ENCODE measurements at regions not wholly inside any gene's neighbourhood (a gene's known extent, or its start where the extent isn't known, plus 50 kb on each side); places are given as distances from the start of the nearest gene placed in this dataset.

DNA sequence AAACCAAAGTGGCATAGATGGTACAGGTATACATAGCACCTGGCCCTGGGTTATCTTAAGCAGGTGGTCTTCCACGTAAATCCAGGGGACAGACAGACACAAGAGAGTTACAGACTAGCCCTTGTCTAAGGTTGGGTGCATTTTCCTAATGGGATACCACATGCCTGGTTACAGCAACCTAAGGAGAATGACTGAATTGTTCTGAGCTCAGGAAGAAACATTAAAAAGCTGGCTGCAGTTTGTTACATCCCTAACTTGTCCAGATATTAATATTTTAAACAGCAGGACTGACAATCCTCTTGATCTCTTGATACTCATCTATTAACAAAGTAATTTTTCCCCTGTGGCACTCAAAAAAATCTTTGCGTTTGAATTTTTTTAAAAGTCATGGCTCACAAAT lies 102.2 kb upstream of the SERP2 start:
- no peak for TF ChIP-seq CTCF (IDR thresholded peaks at IDR 0.05; ENCODE audit: borderline replicate concordance, insufficient read depth, low read depth, low read length)

DNA sequence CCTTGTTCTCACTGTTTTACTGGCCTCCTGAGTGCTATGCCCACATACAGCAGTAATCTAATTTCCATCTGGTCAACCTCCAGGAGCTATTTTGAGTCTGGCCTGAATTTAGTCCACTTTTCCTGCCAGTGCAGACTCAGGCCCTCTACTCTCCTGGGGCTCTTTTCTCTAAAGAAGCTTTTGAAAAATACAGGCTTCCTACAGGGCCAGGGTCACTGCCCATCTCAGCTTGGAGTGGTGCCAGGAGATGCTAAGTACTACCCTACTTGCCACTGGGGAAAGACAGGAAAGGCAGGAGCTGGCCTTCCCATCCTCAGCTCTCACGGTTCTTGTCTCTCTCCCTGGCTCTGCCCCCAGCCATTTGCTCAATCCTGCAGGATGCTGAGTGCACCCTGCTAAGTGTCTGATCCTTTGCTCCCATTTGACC lies 101.7 kb upstream of the SERP2 start:
- TF ChIP-seq CTCF (IDR thresholded peaks at IDR 0.05; ENCODE audit: borderline replicate concordance, insufficient read depth, low read depth, low read length): no peak
- H3K4me3 ChIP-seq (ENCODE audit: low read depth, low read length): no peak overlapping the region

More for the DNA sequence above, 102.2 kb upstream of the SERP2 start:
- H3K4me3 ChIP-seq (ENCODE audit: low read depth, low read length): no peak overlapping the region

DNA sequence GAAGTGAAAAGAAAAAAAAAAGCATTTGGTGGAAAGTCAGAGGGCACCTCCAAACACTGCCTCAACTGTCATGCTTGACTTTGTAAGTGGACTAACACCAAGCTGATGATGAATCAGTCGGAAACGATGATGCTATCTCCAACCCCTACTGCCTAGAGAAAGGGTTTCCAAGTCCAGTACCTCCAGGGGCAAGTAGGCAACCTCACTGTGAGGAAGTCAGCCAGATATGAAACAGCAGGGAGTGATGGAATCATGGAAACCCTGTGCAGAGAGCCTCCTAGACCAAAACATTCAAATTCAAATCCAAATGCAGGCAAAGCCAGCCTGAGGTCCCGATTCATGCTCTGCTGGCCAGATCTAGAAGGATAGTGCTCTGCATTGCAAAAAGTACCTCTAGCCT lies 100.9 kb upstream of the SERP2 start:
- no peak for TF ChIP-seq CTCF (IDR thresholded peaks at IDR 0.05; ENCODE audit: borderline replicate concordance, insufficient read depth, low read depth, low read length)
- H3K4me3 ChIP-seq (ENCODE audit: low read depth, low read length): no peak overlapping the region

DNA sequence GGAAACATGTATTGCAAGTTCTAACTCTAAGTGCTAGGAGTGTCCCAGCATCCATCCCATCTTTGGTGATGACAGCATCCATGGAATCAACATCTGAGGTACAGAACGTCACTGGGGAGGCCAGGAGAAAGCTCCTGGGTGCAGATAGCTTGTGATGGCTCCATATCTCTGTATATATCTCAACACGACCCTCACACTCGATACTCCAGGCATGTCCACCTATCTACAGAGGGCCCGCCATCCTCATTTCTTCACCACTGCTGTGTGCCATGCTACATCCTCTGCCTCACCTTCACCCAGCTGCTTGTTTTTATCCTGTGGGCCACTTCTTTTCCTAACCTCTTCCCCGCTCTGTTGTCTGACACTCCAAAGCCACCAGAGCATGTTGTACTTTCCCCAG lies 100.4 kb upstream of the SERP2 start:
- TF ChIP-seq CTCF (IDR thresholded peaks at IDR 0.05; ENCODE audit: borderline replicate concordance, insufficient read depth, low read depth, low read length): no peak
- no peak overlapping the region for H3K4me3 ChIP-seq (ENCODE audit: low read depth, low read length)

DNA sequence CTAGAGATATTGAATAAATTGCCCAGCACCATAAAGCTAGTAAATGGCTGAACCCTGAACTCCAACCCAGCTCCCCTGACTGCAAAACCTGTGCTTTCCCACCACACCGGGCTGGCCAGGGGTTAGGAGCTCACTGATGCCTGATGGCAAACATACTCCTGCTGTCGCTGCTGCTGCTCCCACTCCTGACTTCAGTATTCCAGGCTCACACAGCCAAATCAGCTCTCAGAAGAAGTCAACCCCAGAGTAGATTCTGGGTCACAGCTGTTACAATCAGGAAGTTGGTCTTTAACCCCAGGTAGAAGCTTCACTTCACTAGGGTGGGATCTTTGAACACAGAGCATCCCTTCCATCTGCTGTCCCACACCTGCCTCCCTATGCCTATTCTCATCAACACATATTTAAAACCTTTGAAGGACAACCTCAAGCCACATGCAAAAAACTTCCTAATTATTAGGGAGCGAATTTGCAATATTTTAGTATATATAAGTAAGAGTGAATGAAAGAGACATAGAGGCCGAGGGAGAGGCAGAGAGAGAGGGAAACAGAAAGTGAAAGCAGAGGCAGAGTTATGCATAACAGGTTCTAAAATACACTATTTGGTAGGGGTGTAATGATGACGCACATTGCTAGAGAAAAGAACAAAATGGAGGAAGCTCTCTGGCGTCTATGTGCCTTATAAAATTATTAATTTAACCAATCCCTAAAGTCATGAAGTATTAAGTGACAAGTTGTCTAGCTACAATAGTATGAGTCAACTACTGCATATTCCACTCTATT lies 99.4 kb upstream of the SERP2 start:
- H3K4me3 ChIP-seq (ENCODE audit: low read depth, low read length): no peak overlapping the region
- TF ChIP-seq CTCF (IDR thresholded peaks at IDR 0.05; ENCODE audit: borderline replicate concordance, insufficient read depth, low read depth, low read length): no peak

DNA sequence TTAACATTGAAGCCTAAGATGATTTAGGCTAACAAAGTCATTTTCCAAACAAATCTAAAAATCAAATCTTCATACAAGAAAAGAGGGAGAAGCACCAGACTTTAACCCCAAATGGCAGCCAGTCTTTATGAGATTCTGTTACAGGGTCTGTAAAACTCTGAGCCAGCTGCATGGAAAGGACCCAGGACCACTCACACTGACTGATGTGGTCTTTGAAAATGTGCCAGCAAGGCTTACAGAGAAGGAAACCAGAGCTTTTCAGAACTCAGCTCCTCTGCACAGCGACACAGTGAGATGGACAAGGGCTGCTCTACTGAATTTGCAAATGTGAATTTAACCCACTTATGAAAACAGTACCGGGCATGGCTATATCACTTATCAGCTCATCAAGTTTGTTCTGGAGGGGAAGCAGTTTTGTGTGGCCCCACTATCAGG lies 98.8 kb upstream of the SERP2 start:
- no peak for TF ChIP-seq CTCF (IDR thresholded peaks at IDR 0.05; ENCODE audit: borderline replicate concordance, insufficient read depth, low read depth, low read length)
- no peak overlapping the region for H3K4me3 ChIP-seq (ENCODE audit: low read depth, low read length)

- TF ChIP-seq CTCF (IDR thresholded peaks at IDR 0.05; ENCODE audit: borderline replicate concordance, insufficient read depth, low read depth, low read length): no peak
- H3K4me3 ChIP-seq (ENCODE audit: low read depth, low read length): no peak overlapping the region
Measured at GRCh38 chr13:44275381-44275780, 98.2 kb upstream of the SERP2 start.
